EL (cell line): ENCODE measurements at regions not wholly inside any gene's neighbourhood (a gene's known extent, or its start where the extent isn't known, plus 50 kb on each side); places are given as distances from the start of the nearest gene placed in this dataset.

Experiments used
- DNase-seq: peaks from one replicate; pipeline ENCODE4 v3.0.0-alpha.2; 2016

GRCh38 chr13:33953781-33954180, 135.8 kb downstream of the RFC3 start:
- DNase-seq = peak; percentile 6

GRCh38 chr13:33956346-33956745, 138.4 kb downstream of the RFC3 start:
- DNase-seq = no peak

- DNase-seq = no peak
Measured at GRCh38 chr13:33957497-33957905, 139.6 kb downstream of the RFC3 start.

GRCh38 chr13:33958964-33959363, 141.0 kb downstream of the RFC3 start:
- DNase-seq = no peak

GRCh38 chr13:33963134-33963533, 145.2 kb downstream of the RFC3 start:
- DNase-seq = no peak

GRCh38 chr13:33963895-33964294, 145.9 kb downstream of the RFC3 start:
- no peak for DNase-seq

- no peak for DNase-seq
Measured at GRCh38 chr13:33968520-33969507, 150.9 kb downstream of the RFC3 start.

- no peak for DNase-seq
Measured at GRCh38 chr13:33970746-33971561, 153.0 kb downstream of the RFC3 start.

- no peak for DNase-seq
Measured at GRCh38 chr13:33971562-33971819, 153.5 kb downstream of the RFC3 start.

- DNase-seq = no peak
Measured at GRCh38 chr13:33973194-33973593, 155.2 kb downstream of the RFC3 start.

- no peak for DNase-seq
Measured at GRCh38 chr13:33976965-33977364, 159.0 kb downstream of the RFC3 start.

GRCh38 chr13:33978653-33979052, 160.7 kb downstream of the RFC3 start:
- no peak for DNase-seq

GRCh38 chr13:33992881-33993336, 175.0 kb downstream of the RFC3 start:
- DNase-seq = no peak

GRCh38 chr13:33994198-33994597, 176.2 kb downstream of the RFC3 start:
- DNase-seq = no peak

- DNase-seq = no peak
Measured at GRCh38 chr13:33994826-33995502, 177.0 kb downstream of the RFC3 start.

GRCh38 chr13:33996636-33997035, 178.7 kb downstream of the RFC3 start:
- DNase-seq = no peak

GRCh38 chr13:33997574-33997973, 179.6 kb downstream of the RFC3 start:
- DNase-seq = no peak

GRCh38 chr13:33999811-34000605, 182.1 kb downstream of the RFC3 start:
- DNase-seq = no peak

GRCh38 chr13:34000955-34001354, 183.0 kb downstream of the RFC3 start:
- no peak for DNase-seq

- DNase-seq = no peak
Measured at GRCh38 chr13:34001389-34001788, 183.4 kb downstream of the RFC3 start.

GRCh38 chr13:34002141-34002540, 184.2 kb downstream of the RFC3 start:
- no peak for DNase-seq

- no peak for DNase-seq
Measured at GRCh38 chr13:34002924-34003323, 185.0 kb downstream of the RFC3 start.

GRCh38 chr13:34003656-34004055, 185.7 kb downstream of the RFC3 start:
- DNase-seq = no peak
